HEK293 (cell line): ENCODE measurements at regions not wholly inside any gene's neighbourhood (a gene's known extent, or its start where the extent isn't known, plus 50 kb on each side); places are given as distances from the start of the nearest gene placed in this dataset.

Experiments used
- CTCF ChIA-PET: fragments of 350-600 bp; formaldehyde crosslinking; extraction: SDS; loops from one replicate; lab custom pipeline; 2021; ENCODE audit warnings: antibody characterized with exemption; lab: Yijun Ruan, JAX
- POLR2A ChIA-PET: fragments of 300-600 bp; formaldehyde crosslinking; extraction: SDS; loops from one replicate; lab custom pipeline; 2020; ENCODE audit warnings: antibody characterized with exemption, inconsistent platforms; lab: Yijun Ruan, JAX
- H3K27ac ChIP-seq: fragments of 200-500 bp; sonication (Bioruptor generic); 2 replicates; pipeline ENCODE4 v1.5.1; 2014; ENCODE audit warnings: low read depth, low read length, control low read depth, inconsistent platforms; ENCODE audit errors: extremely low read depth
- H3K36me3 ChIP-seq, 2 experiments: fragments of 200-500 bp in 1 of 2; sonication (Bioruptor generic) in 1 of 2; 1 replicate in 1 of 2; 2 replicates in 1 of 2; pipeline ENCODE4 v1.5.1; 2014 to 2017; ENCODE audit warnings: inconsistent platforms in 2 of 2, low read length in 2 of 2; ENCODE audit not compliant: control insufficient read depth in 2 of 2, insufficient read depth in 1 of 2
- H3K4me1 ChIP-seq: fragments of 200-500 bp; sonication (Bioruptor generic); 2 replicates; pipeline ENCODE4 v1.5.1; 2014; ENCODE audit warnings: mild to moderate bottlenecking, low read length, inconsistent platforms; ENCODE audit not compliant: control insufficient read depth, insufficient read depth
- H3K4me3 ChIP-seq: 2 replicates; pipeline ENCODE4 v1.5.1; 2011; ENCODE audit warnings: low read depth, mild to moderate bottlenecking, control low read depth, low read length, moderate library complexity
- H3K9me3 ChIP-seq: fragments of 200-500 bp; sonication (Bioruptor generic); 2 replicates; pipeline ENCODE4 v1.5.1; 2014; ENCODE audit warnings: low read depth, low read length, inconsistent platforms; ENCODE audit not compliant: control insufficient read depth, insufficient read depth
- GLIS1 ChIP-seq: fragments of 450-650 bp; formaldehyde crosslinking; IDR thresholded peaks from 2 replicates; pipeline ENCODE4 v1.5.1; 2016; ENCODE audit warnings: missing biosample characterization, missing genetic modification characterization
- IKZF3 ChIP-seq: fragments of 450-650 bp; IDR thresholded peaks from 2 replicates; pipeline ENCODE4 v1.5.0; 2018; ENCODE audit warnings: missing biosample characterization, mild to moderate bottlenecking, missing genetic modification characterization, moderate library complexity
- MEIS1 ChIP-seq: sonication (generic); formaldehyde crosslinking; IDR thresholded peaks from 2 replicates; pipeline ENCODE4 v1.8.1; 2022; ENCODE audit warnings: missing genetic modification reagents, mild to moderate bottlenecking, borderline replicate concordance
- MZF1 ChIP-seq: fragments of 450-650 bp; formaldehyde crosslinking; IDR thresholded peaks from 2 replicates; pipeline ENCODE4 v1.5.1; 2017; ENCODE audit warnings: missing biosample characterization, missing genetic modification characterization, borderline replicate concordance
- OVOL3 ChIP-seq: fragments of 450-650 bp; formaldehyde crosslinking; IDR thresholded peaks from 2 replicates; pipeline ENCODE4 v1.5.1; 2016; ENCODE audit warnings: missing biosample characterization, missing genetic modification characterization
- RBAK ChIP-seq: fragments of 450-650 bp; formaldehyde crosslinking; IDR thresholded peaks from 2 replicates; pipeline ENCODE4 v1.5.1; 2016; ENCODE audit warnings: missing biosample characterization, missing genetic modification characterization
- SCRT1 ChIP-seq: fragments of 450-650 bp; formaldehyde crosslinking; IDR thresholded peaks from 2 replicates; pipeline ENCODE4 v1.5.1; 2016; ENCODE audit warnings: missing biosample characterization, missing genetic modification characterization, borderline replicate concordance
- SCRT2 ChIP-seq: fragments of 450-650 bp; formaldehyde crosslinking; IDR thresholded peaks from 2 replicates; pipeline ENCODE4 v1.5.1; 2016; ENCODE audit warnings: missing biosample characterization, missing genetic modification characterization
- SETDB1 ChIP-seq: IDR thresholded peaks from one replicate; pipeline ENCODE4 v1.6.1; 2017; ENCODE audit warnings: mild to moderate bottlenecking, low read length, moderate library complexity, mixed read lengths; ENCODE audit not compliant: insufficient read length
- SP2 ChIP-seq: fragments of 450-650 bp; formaldehyde crosslinking; IDR thresholded peaks from 2 replicates; pipeline ENCODE4 v1.5.1; 2016; ENCODE audit warnings: missing biosample characterization, missing genetic modification characterization
- WT1 ChIP-seq: fragments of 450-650 bp; formaldehyde crosslinking; IDR thresholded peaks from 2 replicates; pipeline ENCODE4 v1.5.1; 2016; ENCODE audit warnings: missing biosample characterization, missing genetic modification characterization
- ZBTB17 ChIP-seq: fragments of 450-650 bp; formaldehyde crosslinking; IDR thresholded peaks from 2 replicates; pipeline ENCODE4 v1.5.1; 2016; ENCODE audit warnings: missing biosample characterization, missing genetic modification characterization
- ZBTB49 ChIP-seq: fragments of 450-650 bp; formaldehyde crosslinking; IDR thresholded peaks from 2 replicates; pipeline ENCODE4 v1.5.1; 2016; ENCODE audit warnings: missing biosample characterization, missing genetic modification characterization, low read depth
- ZEB2 ChIP-seq: fragments of 450-650 bp; formaldehyde crosslinking; IDR thresholded peaks from 2 replicates; pipeline ENCODE4 v1.5.1; 2016; ENCODE audit warnings: missing biosample characterization, missing genetic modification characterization
- ZFP37 ChIP-seq: fragments of 450-650 bp; formaldehyde crosslinking; IDR thresholded peaks from 2 replicates; pipeline ENCODE4 v1.5.1; 2016; ENCODE audit warnings: missing biosample characterization, missing genetic modification characterization
- ZNF133 ChIP-seq: fragments of 450-650 bp; formaldehyde crosslinking; IDR thresholded peaks from 2 replicates; pipeline ENCODE4 v1.5.1; 2016; ENCODE audit warnings: missing biosample characterization, missing genetic modification characterization
- ZNF140 ChIP-seq: fragments of 450-650 bp; formaldehyde crosslinking; IDR thresholded peaks from 2 replicates; pipeline ENCODE4 v1.5.1; 2016; ENCODE audit warnings: missing biosample characterization, missing genetic modification characterization
- ZNF184 ChIP-seq: fragments of 450-650 bp; IDR thresholded peaks from 2 replicates; pipeline ENCODE4 v1.5.1; 2018; ENCODE audit warnings: missing biosample characterization, mild to moderate bottlenecking, missing genetic modification characterization
- ZNF223 ChIP-seq: fragments of 450-650 bp; formaldehyde crosslinking; IDR thresholded peaks from 2 replicates; pipeline ENCODE4 v1.5.1; 2016; ENCODE audit warnings: missing biosample characterization, missing genetic modification characterization
- ZNF23 ChIP-seq: fragments of 450-650 bp; formaldehyde crosslinking; IDR thresholded peaks from 2 replicates; pipeline ENCODE4 v1.5.1; 2016; ENCODE audit warnings: missing biosample characterization, missing genetic modification characterization, borderline replicate concordance
- ZNF24 ChIP-seq: fragments of 450-650 bp; formaldehyde crosslinking; IDR thresholded peaks from 2 replicates; pipeline ENCODE4 v1.5.1; 2016; ENCODE audit warnings: missing biosample characterization, missing genetic modification characterization
- ZNF366 ChIP-seq: fragments of 450-650 bp; formaldehyde crosslinking; conservative IDR thresholded peaks from 2 replicates; pipeline ENCODE4 v1.5.1; 2016; ENCODE audit warnings: missing biosample characterization, missing genetic modification characterization
- ZNF398 ChIP-seq: fragments of 450-650 bp; formaldehyde crosslinking; IDR thresholded peaks from 2 replicates; pipeline ENCODE4 v1.5.1; 2017; ENCODE audit warnings: missing biosample characterization, missing genetic modification characterization
- ZNF404 ChIP-seq: fragments of 450-650 bp; formaldehyde crosslinking; IDR thresholded peaks from 2 replicates; pipeline ENCODE4 v1.5.1; 2017; ENCODE audit warnings: missing biosample characterization, missing genetic modification characterization
- ZNF488 ChIP-seq: fragments of 450-650 bp; formaldehyde crosslinking; IDR thresholded peaks from 2 replicates; pipeline ENCODE4 v1.5.1; 2016; ENCODE audit warnings: missing biosample characterization, missing genetic modification characterization
- ZNF501 ChIP-seq: fragments of 450-650 bp; formaldehyde crosslinking; IDR thresholded peaks from 2 replicates; pipeline ENCODE4 v1.5.1; 2016; ENCODE audit warnings: missing biosample characterization, missing genetic modification characterization
- ZNF600 ChIP-seq: fragments of 450-650 bp; formaldehyde crosslinking; IDR thresholded peaks from 2 replicates; pipeline ENCODE4 v1.5.1; 2016; ENCODE audit warnings: missing biosample characterization, missing genetic modification characterization
- ZNF624 ChIP-seq: fragments of 450-650 bp; formaldehyde crosslinking; IDR thresholded peaks from 2 replicates; pipeline ENCODE4 v1.5.1; 2017; ENCODE audit warnings: missing biosample characterization, missing genetic modification characterization
- ZNF629 ChIP-seq: fragments of 450-650 bp; formaldehyde crosslinking; IDR thresholded peaks from 2 replicates; pipeline ENCODE4 v1.5.1; 2017; ENCODE audit warnings: missing biosample characterization, missing genetic modification characterization
- ZNF768 ChIP-seq: fragments of 450-650 bp; formaldehyde crosslinking; IDR thresholded peaks from 2 replicates; pipeline ENCODE4 v1.5.1; 2018; ENCODE audit warnings: missing biosample characterization, mild to moderate bottlenecking, missing genetic modification characterization
- ZSCAN5A ChIP-seq: fragments of 450-650 bp; formaldehyde crosslinking; IDR thresholded peaks from 2 replicates; pipeline ENCODE4 v1.5.1; 2016; ENCODE audit warnings: missing biosample characterization, missing genetic modification characterization

- ChIA-PET POLR2A (no interaction called here), CTCF (no interaction called here)
- no peaks in the 10 kb centered on the region for H3K4me1 ChIP-seq
- H3K4me3 ChIP-seq, result no peak overlapping the region
- no peaks in the 10 kb centered on the region for H3K36me3 ChIP-seq
- H3K27ac ChIP-seq, result no peak overlapping the region
- no peaks in the 10 kb centered on the region for H3K9me3 ChIP-seq
- no peak for TF ChIP-seq ZNF629 (tag by site-specific recombination)
- no peak for TF ChIP-seq ZNF140 (tag by site-specific recombination)
- no peak for TF ChIP-seq MZF1 (tag by site-specific recombination)
- no peak for TF ChIP-seq ZNF600 (tag by site-specific recombination)
- TF ChIP-seq SCRT1, result no peak
- no peak for TF ChIP-seq GLIS1 (tag by site-specific recombination)
- no peak for TF ChIP-seq ZNF404 (tag by site-specific recombination)
- no peak for TF ChIP-seq SCRT2 (tag by site-specific recombination)
- TF ChIP-seq ZNF768 (tag by site-specific recombination), result no peak
- no peak for TF ChIP-seq ZNF133 (tag by site-specific recombination)
- TF ChIP-seq OVOL3 (tag by site-specific recombination), result no peak
- TF ChIP-seq WT1 (tag by site-specific recombination), result no peak
- no peak for TF ChIP-seq ZNF488 (tag by site-specific recombination)
- no peak for TF ChIP-seq ZNF366 (tag by site-specific recombination)
- no peak for TF ChIP-seq ZBTB49 (tag by site-specific recombination)
- TF ChIP-seq ZFP37 (tag by site-specific recombination), result no peak
- no peak for TF ChIP-seq RBAK (tag by site-specific recombination)
- TF ChIP-seq ZNF24 (tag by site-specific recombination), result no peak
- TF ChIP-seq ZSCAN5A (tag by site-specific recombination), result no peak
Observed at GRCh38 chr18:72999971-73000607, 132.3 kb upstream of the NETO1 start.

- H3K27ac ChIP-seq, result no peak overlapping the region
- ChIA-PET POLR2A (no interaction called here), CTCF (no interaction called here)
- H3K9me3 ChIP-seq, result no peaks in the 10 kb centered on the region
- no peaks in the 10 kb centered on the region for H3K4me1 ChIP-seq
- no peaks in the 10 kb centered on the region for H3K36me3 ChIP-seq
- H3K4me3 ChIP-seq, result no peak overlapping the region
- TF ChIP-seq ZEB2, result no peak
- TF ChIP-seq ZNF624 (tag by site-specific recombination), result no peak
- no peak for TF ChIP-seq MEIS1
- TF ChIP-seq IKZF3, result no peak
- TF ChIP-seq ZNF501 (tag by site-specific recombination), result no peak
- TF ChIP-seq ZNF398 (tag by site-specific recombination), result no peak
- TF ChIP-seq SETDB1, result no peak
- TF ChIP-seq ZNF23, result no peak
- no peak for TF ChIP-seq SP2 (tag by site-specific recombination)
- no peak for TF ChIP-seq ZBTB17 (tag by site-specific recombination)
- no peak for TF ChIP-seq ZNF184 (tag by site-specific recombination)
- no peak for TF ChIP-seq ZNF223 (tag by site-specific recombination)
Observed at GRCh38 chr18:72995558-72995957, 127.8 kb upstream of the NETO1 start.
